ENCODE measurements at regions not wholly inside any gene's neighbourhood (a gene's known extent, or its start where the extent isn't known, plus 50 kb on each side); places are given as distances from the start of the nearest gene placed in this dataset.

DNA sequence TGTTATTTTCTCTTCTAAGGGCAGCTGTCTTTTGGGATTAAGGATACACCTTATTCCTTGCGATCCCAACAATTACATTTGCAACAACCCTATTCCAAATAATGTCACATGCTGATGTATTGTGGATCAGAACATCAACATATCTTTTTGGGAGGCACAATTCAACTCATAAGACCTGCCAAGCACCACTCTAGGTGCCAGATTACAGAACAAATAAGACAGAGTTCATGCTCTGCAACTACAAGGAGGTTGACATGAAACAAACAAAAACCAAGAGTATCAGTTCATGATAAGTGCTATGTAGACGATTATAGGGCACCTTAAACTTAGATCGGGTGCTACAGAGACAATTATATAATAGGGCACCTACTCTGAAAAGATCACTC lies 203.2 kb upstream of the SGK1 start:
- Histone ChIP-seq H3K9me3 (no peaks in the 10 kb centered on the region), H3K27me3 (no peaks in the 10 kb centered on the region), H3K4me1 (peaks cover 9 to 30% (median 25%) of the 10 kb centered on the region in 4 donors), H3K36me3 (no peaks in the 10 kb centered on the region), H3K27ac (peak overlapping the region in 4 of 5 donors; percentile 5 to 46 (median 35)), H3K4me3 (no peak overlapping the region)
- DNase-seq = peak in 1 of 2 donors; percentile 53
- WGBS, 5 donors = 30 to 62% (median 52%) methylated on average over 3 of the region's 3 CpGs
- intact Hi-C loops (cut with DNase I; ENCODE audit: low total_unique reads) = no loop called here
- TF ChIP-seq POLR2AphosphoS5 (IDR thresholded peaks at IDR 0.05) (peak in 1 of 3 donors; percentile 40), POLR2A (IDR thresholded peaks at IDR 0.05) (no peak)

DNA sequence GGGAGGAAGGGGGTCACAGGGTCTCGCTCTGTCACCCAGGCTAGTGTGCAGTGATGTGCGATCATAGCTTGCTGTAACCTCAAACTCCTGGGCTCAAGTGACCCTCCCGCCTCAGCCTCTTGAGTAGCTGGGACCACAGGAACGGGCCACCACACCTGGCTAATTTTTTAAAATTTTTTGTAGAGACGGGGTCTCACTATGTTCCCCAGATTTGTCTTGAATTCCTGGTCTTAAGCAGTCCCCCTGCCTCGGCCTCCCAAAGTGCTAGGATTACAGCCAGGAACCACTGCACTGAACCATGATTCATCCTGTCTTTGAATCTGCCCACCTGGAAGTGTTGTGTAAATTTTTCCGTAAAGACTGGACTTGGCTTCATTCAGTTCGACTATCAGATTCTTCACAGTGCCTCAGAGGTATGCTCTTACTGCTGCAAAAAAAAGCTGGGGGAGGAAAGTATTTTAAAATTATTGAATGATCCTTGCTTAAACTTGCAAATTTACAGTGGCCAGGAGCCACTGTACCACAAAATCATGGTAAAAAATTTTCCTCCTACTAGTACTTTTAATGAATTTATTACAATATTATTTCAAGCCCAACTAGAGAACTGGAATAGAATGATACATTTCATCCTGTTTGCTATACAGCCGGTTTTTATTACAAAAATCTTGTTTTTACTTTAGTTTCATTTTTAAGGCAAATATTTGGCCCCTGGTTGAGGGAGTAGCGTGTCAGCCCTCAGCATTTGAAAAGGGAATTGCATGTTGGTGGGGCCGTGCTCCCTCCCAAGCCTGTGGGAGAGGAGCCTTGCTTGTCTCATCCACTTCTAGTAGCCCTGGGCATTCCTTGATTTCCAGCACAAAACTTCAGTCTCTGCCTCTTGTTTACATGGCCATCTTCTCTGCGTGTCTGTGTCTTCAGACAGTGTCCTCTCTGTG lies 202.5 kb upstream of the SGK1 start:
- peaks cover 9 to 30% (median 25%) of the 10 kb centered on the region in 4 donors for H3K4me1 ChIP-seq
- DNase-seq = no peak
- H3K9me3 ChIP-seq = no peaks in the 10 kb centered on the region
- H3K4me3 ChIP-seq = no peak overlapping the region
- intact Hi-C loops (cut with DNase I; ENCODE audit: low total_unique reads) = no loop called here
- no peaks in the 10 kb centered on the region for H3K36me3 ChIP-seq
- no peak for TF ChIP-seq POLR2AphosphoS5 (IDR thresholded peaks at IDR 0.05)
- no peak for TF ChIP-seq POLR2A (IDR thresholded peaks at IDR 0.05)
- TF ChIP-seq, protein P1, sequence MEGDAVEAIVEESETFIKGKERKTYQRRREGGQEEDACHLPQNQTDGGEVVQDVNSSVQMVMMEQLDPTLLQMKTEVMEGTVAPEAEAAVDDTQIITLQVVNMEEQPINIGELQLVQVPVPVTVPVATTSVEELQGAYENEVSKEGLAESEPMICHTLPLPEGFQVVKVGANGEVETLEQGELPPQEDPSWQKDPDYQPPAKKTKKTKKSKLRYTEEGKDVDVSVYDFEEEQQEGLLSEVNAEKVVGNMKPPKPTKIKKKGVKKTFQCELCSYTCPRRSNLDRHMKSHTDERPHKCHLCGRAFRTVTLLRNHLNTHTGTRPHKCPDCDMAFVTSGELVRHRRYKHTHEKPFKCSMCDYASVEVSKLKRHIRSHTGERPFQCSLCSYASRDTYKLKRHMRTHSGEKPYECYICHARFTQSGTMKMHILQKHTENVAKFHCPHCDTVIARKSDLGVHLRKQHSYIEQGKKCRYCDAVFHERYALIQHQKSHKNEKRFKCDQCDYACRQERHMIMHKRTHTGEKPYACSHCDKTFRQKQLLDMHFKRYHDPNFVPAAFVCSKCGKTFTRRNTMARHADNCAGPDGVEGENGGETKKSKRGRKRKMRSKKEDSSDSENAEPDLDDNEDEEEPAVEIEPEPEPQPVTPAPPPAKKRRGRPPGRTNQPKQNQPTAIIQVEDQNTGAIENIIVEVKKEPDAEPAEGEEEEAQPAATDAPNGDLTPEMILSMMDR (IDR thresholded peaks at IDR 0.05) = no peak
- no peak for TF ChIP-seq EP300 (IDR thresholded peaks at IDR 0.05)
- WGBS, 5 donors = 76 to 80% (median 80%) methylated on average over 12 of the region's 12 CpGs
- peak overlapping the region in 4 of 5 donors; percentile 5 to 46 (median 35) for H3K27ac ChIP-seq
- H3K27me3 ChIP-seq = no peaks in the 10 kb centered on the region

DNA sequence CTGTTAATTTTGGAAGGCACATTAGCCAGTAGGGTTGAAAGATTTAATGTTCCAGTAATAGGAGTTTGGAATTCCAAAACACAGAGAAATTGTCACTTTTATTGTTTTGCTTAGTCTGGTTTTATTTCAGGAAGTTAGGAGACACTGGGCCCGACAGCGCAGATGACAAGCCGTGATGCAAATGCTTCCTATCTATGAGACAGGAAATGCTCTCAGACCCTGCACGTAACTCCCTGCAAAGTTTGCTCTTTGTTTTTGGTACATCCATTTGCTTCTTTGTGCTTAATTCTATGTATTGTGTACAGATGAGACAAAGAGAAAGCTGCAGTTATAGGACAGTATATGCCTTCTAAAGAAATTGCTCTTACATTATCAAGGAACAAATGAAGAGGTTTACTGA lies 201.6 kb upstream of the SGK1 start:
- intact Hi-C loops (cut with DNase I; ENCODE audit: low total_unique reads) = no loop called here
- 60 to 77% (median 73%) methylated on average over 4 of the region's 4 CpGs for WGBS, 5 donors
- Histone ChIP-seq H3K9me3 (no peaks in the 10 kb centered on the region), H3K27ac (peak overlapping the region in 4 of 5 donors; percentile 32 to 67 (median 47)), H3K4me3 (no peak overlapping the region), H3K4me1 (peaks cover 9 to 30% (median 25%) of the 10 kb centered on the region in 4 donors), H3K36me3 (no peaks in the 10 kb centered on the region), H3K27me3 (no peaks in the 10 kb centered on the region)
- peak in 1 of 2 donors; percentile 73 for DNase-seq
- TF ChIP-seq EP300 (IDR thresholded peaks at IDR 0.05) (no peak), POLR2AphosphoS5 (IDR thresholded peaks at IDR 0.05) (no peak), POLR2A (IDR thresholded peaks at IDR 0.05) (no peak)
- TF ChIP-seq, protein P1 (IDR thresholded peaks at IDR 0.05) = no peak

DNA sequence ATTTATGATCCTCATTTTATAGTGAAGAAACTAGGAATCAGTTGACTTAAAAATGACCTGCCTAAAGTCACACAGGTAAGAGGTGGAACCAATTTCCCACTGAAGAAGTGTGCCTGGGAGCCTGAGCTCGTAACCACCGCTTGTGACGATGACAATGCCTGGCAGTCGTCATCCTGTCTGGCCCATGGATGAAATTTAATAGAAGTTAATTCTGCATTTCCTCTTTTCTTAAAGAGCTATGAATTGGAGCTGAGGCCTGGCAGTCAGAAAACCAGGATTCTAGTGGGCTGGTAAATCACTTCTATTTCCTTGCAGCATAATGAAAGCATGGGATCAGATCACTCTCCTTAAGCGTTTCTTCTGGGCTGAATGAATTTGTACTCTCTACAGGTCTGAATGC lies 200.0 kb upstream of the SGK1 start:
- H3K27me3 ChIP-seq = no peaks in the 10 kb centered on the region
- H3K4me1 ChIP-seq = peaks cover 9 to 33% (median 25%) of the 10 kb centered on the region in 4 donors
- DNase-seq = peak in 1 of 2 donors; percentile 45
- H3K36me3 ChIP-seq = no peaks in the 10 kb centered on the region
- no peak overlapping the region for H3K4me3 ChIP-seq
- H3K27ac ChIP-seq = peak overlapping the region; percentile 57 to 76 (median 67)
- intact Hi-C loops (cut with DNase I; ENCODE audit: low total_unique reads) = no loop called here
- H3K9me3 ChIP-seq = no peaks in the 10 kb centered on the region
- TF ChIP-seq, protein P1 (IDR thresholded peaks at IDR 0.05) = no peak
- TF ChIP-seq POLR2AphosphoS5 (IDR thresholded peaks at IDR 0.05) = no peak
- TF ChIP-seq POLR2A (IDR thresholded peaks at IDR 0.05) = no peak
- no peak for TF ChIP-seq EP300 (IDR thresholded peaks at IDR 0.05)
- WGBS, 5 donors = 73 to 84% (median 79%) methylated on average over 5 of the region's 5 CpGs
